ENCODE measurements at regions not wholly inside any gene's neighbourhood (a gene's known extent, or its start where the extent isn't known, plus 50 kb on each side); places are given as distances from the start of the nearest gene placed in this dataset.
A peak's percentile ranks its signal among the peaks of the same experiment; 100 is the strongest.

- no peak for TF ChIP-seq POLR2A (IDR thresholded peaks at IDR 0.05)
- TF ChIP-seq, protein P1, sequence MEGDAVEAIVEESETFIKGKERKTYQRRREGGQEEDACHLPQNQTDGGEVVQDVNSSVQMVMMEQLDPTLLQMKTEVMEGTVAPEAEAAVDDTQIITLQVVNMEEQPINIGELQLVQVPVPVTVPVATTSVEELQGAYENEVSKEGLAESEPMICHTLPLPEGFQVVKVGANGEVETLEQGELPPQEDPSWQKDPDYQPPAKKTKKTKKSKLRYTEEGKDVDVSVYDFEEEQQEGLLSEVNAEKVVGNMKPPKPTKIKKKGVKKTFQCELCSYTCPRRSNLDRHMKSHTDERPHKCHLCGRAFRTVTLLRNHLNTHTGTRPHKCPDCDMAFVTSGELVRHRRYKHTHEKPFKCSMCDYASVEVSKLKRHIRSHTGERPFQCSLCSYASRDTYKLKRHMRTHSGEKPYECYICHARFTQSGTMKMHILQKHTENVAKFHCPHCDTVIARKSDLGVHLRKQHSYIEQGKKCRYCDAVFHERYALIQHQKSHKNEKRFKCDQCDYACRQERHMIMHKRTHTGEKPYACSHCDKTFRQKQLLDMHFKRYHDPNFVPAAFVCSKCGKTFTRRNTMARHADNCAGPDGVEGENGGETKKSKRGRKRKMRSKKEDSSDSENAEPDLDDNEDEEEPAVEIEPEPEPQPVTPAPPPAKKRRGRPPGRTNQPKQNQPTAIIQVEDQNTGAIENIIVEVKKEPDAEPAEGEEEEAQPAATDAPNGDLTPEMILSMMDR (IDR thresholded peaks at IDR 0.05), result no peak
- Histone ChIP-seq H3K9me3 (no peaks in the 10 kb centered on the region), H3K36me3 (no peaks in the 10 kb centered on the region), H3K4me1 (no peaks in the 10 kb centered on the region), H3K27ac (peak overlapping the region in 2 of 3 donors; percentile 1 to 40), H3K27me3 (no peaks in the 10 kb centered on the region), H3K4me3 (replicated peaks in 1 of 3) (no peak overlapping the region)
- DNase-seq, result no peak
- 69 to 71% methylated on average over 27 to 31 of the region's 33 CpGs for WGBS, 2 donors
- intact Hi-C loops (cut with DNase I), result no loop called here
Measured at GRCh38 chr4:1540601-1541375, 134.5 kb upstream of the NKX1-1 start.

GRCh38 chr4:1539859-1540600, 133.8 kb upstream of the NKX1-1 start:
- WGBS, 2 donors, result 81 to 84% methylated on average over 36 to 41 of the region's 45 CpGs
- no peak overlapping the region for H3K4me3 ChIP-seq (replicated peaks in 1 of 3)
- peak overlapping the region in 1 of 3 donors; percentile 40 for H3K27ac ChIP-seq
- no peaks in the 10 kb centered on the region for H3K9me3 ChIP-seq
- TF ChIP-seq POLR2A (IDR thresholded peaks at IDR 0.05), result no peak
- TF ChIP-seq, protein P1 (IDR thresholded peaks at IDR 0.05), result no peak
- DNase-seq, result no peak
- H3K27me3 ChIP-seq, result no peaks in the 10 kb centered on the region
- H3K36me3 ChIP-seq, result no peaks in the 10 kb centered on the region
- intact Hi-C loops (cut with DNase I), result no loop called here
- H3K4me1 ChIP-seq, result no peaks in the 10 kb centered on the region

GRCh38 chr4:1538941-1539772, 132.9 kb upstream of the NKX1-1 start:
- no peak overlapping the region for H3K27ac ChIP-seq
- intact Hi-C loops (cut with DNase I), result no loop called here
- WGBS, 2 donors, result 84 to 89% methylated on average over 13 to 21 of the region's 23 CpGs
- H3K4me3 ChIP-seq (replicated peaks in 1 of 3), result no peak overlapping the region
- no peaks in the 10 kb centered on the region for H3K36me3 ChIP-seq
- TF ChIP-seq, protein P1 (IDR thresholded peaks at IDR 0.05), result no peak
- TF ChIP-seq POLR2A (IDR thresholded peaks at IDR 0.05), result no peak
- H3K4me1 ChIP-seq, result no peaks in the 10 kb centered on the region
- H3K9me3 ChIP-seq, result no peaks in the 10 kb centered on the region
- no peaks in the 10 kb centered on the region for H3K27me3 ChIP-seq
- DNase-seq, result no peak

- no peak overlapping the region for H3K27ac ChIP-seq
- intact Hi-C loops (cut with DNase I), result no loop called here
- no peak for DNase-seq
- H3K4me3 ChIP-seq (replicated peaks in 1 of 3), result no peak overlapping the region
- no peaks in the 10 kb centered on the region for H3K9me3 ChIP-seq
- WGBS, 2 donors, result 32 to 71% methylated on average over 5 to 6 of the region's 9 CpGs
- TF ChIP-seq POLR2A (IDR thresholded peaks at IDR 0.05), result no peak
- TF ChIP-seq, protein P1 (IDR thresholded peaks at IDR 0.05), result no peak
- no peaks in the 10 kb centered on the region for H3K36me3 ChIP-seq
- no peaks in the 10 kb centered on the region for H3K27me3 ChIP-seq
- H3K4me1 ChIP-seq, result no peaks in the 10 kb centered on the region
Measured at GRCh38 chr4:1538096-1538410, 131.8 kb upstream of the NKX1-1 start.
